ENCODE measurements at regions not wholly inside any gene's neighbourhood (a gene's known extent, or its start where the extent isn't known, plus 50 kb on each side); places are given as distances from the start of the nearest gene placed in this dataset.

GRCh38 chr14:98937712-98938505 lies 334.1 kb downstream of the BCL11B start:
- ATAC-seq (no peak), DNase-seq (peak in 1 of 2 donors; percentile 23)
- H3K27ac Mint-ChIP-seq: no peak overlapping the region
- 88% methylated on average over 6 of the region's 6 CpGs for WGBS (ENCODE audit: insufficient coverage)
- Histone ChIP-seq H3K4me3 (ENCODE audit: low read length) (no peak overlapping the region), H3K4me1 (ENCODE audit: control insufficient read depth, insufficient read depth, low read length) (peaks cover 3% of the 10 kb centered on the region), H3K27ac (ENCODE audit: low read length) (no peak overlapping the region), H3K36me3 (ENCODE audit: control insufficient read depth, insufficient read depth, low read length) (no peaks in the 10 kb centered on the region), H3K27me3 (ENCODE audit: control insufficient read depth, insufficient read depth, low read length) (no peaks in the 10 kb centered on the region), H3K9me3 (ENCODE audit: control insufficient read depth, insufficient read depth, low read length) (no peaks in the 10 kb centered on the region)
- H3K4me1 Mint-ChIP-seq: peaks cover 4 to 7% of the 10 kb centered on the region in 2 donors
- intact Hi-C loops (cut with micrococcal nuclease): no loop called here
- H3K36me3 Mint-ChIP-seq: no peaks in the 10 kb centered on the region
- H3K4me3 Mint-ChIP-seq: no peak overlapping the region
- TF ChIP-seq CTCF (IDR thresholded peaks at IDR 0.05): no peak
- peaks cover 33 to 68% of the 10 kb centered on the region in 2 donors for H3K27me3 Mint-ChIP-seq (ENCODE audit: low read depth in 2 of 2)
- no peaks in the 10 kb centered on the region for H3K9me3 Mint-ChIP-seq

- H3K4me3 ChIP-seq (ENCODE audit: low read length): no peak overlapping the region
- no peaks in the 10 kb centered on the region for H3K4me1 Mint-ChIP-seq
- no peak overlapping the region for H3K27ac ChIP-seq (ENCODE audit: low read length)
- DNase-seq (no peak), ATAC-seq (no peak)
- no peaks in the 10 kb centered on the region for H3K9me3 ChIP-seq (ENCODE audit: control insufficient read depth, insufficient read depth, low read length)
- no peaks in the 10 kb centered on the region for H3K9me3 Mint-ChIP-seq
- no peak for TF ChIP-seq CTCF (IDR thresholded peaks at IDR 0.05)
- H3K27me3 ChIP-seq (ENCODE audit: control insufficient read depth, insufficient read depth, low read length): no peaks in the 10 kb centered on the region
- no peaks in the 10 kb centered on the region for H3K36me3 Mint-ChIP-seq
- intact Hi-C loops (cut with micrococcal nuclease): no loop called here
- H3K4me1 ChIP-seq (ENCODE audit: control insufficient read depth, insufficient read depth, low read length): no peaks in the 10 kb centered on the region
- H3K27ac Mint-ChIP-seq: no peak overlapping the region
- no peaks in the 10 kb centered on the region for H3K36me3 ChIP-seq (ENCODE audit: control insufficient read depth, insufficient read depth, low read length)
- H3K4me3 Mint-ChIP-seq: no peak overlapping the region
- peaks cover 33 to 75% of the 10 kb centered on the region in 2 donors for H3K27me3 Mint-ChIP-seq (ENCODE audit: low read depth in 2 of 2)
- 78% methylated on average over 3 of the region's 5 CpGs for WGBS (ENCODE audit: insufficient coverage)
Measured at GRCh38 chr14:98940693-98941437, 331.1 kb downstream of the BCL11B start.

GRCh38 chr14:98941481-98941880 lies 330.5 kb downstream of the BCL11B start:
- H3K9me3 ChIP-seq (ENCODE audit: control insufficient read depth, insufficient read depth, low read length): no peaks in the 10 kb centered on the region
- DNase-seq (no peak), ATAC-seq (no peak)
- intact Hi-C loops (cut with micrococcal nuclease): no loop called here
- no peak overlapping the region for H3K4me3 Mint-ChIP-seq
- no peaks in the 10 kb centered on the region for H3K4me1 Mint-ChIP-seq
- no peaks in the 10 kb centered on the region for H3K36me3 ChIP-seq (ENCODE audit: control insufficient read depth, insufficient read depth, low read length)
- no peaks in the 10 kb centered on the region for H3K9me3 Mint-ChIP-seq
- no peaks in the 10 kb centered on the region for H3K36me3 Mint-ChIP-seq
- peaks cover 32 to 76% of the 10 kb centered on the region in 2 donors for H3K27me3 Mint-ChIP-seq (ENCODE audit: low read depth in 2 of 2)
- H3K4me1 ChIP-seq (ENCODE audit: control insufficient read depth, insufficient read depth, low read length): no peaks in the 10 kb centered on the region
- H3K4me3 ChIP-seq (ENCODE audit: low read length): no peak overlapping the region
- H3K27ac ChIP-seq (ENCODE audit: low read length): no peak overlapping the region
- no peak for TF ChIP-seq CTCF (IDR thresholded peaks at IDR 0.05)
- no peak overlapping the region for H3K27ac Mint-ChIP-seq
- H3K27me3 ChIP-seq (ENCODE audit: control insufficient read depth, insufficient read depth, low read length): no peaks in the 10 kb centered on the region
